ENCODE measurements at regions not wholly inside any gene's neighbourhood (a gene's known extent, or its start where the extent isn't known, plus 50 kb on each side); places are given as distances from the start of the nearest gene placed in this dataset.

DNA sequence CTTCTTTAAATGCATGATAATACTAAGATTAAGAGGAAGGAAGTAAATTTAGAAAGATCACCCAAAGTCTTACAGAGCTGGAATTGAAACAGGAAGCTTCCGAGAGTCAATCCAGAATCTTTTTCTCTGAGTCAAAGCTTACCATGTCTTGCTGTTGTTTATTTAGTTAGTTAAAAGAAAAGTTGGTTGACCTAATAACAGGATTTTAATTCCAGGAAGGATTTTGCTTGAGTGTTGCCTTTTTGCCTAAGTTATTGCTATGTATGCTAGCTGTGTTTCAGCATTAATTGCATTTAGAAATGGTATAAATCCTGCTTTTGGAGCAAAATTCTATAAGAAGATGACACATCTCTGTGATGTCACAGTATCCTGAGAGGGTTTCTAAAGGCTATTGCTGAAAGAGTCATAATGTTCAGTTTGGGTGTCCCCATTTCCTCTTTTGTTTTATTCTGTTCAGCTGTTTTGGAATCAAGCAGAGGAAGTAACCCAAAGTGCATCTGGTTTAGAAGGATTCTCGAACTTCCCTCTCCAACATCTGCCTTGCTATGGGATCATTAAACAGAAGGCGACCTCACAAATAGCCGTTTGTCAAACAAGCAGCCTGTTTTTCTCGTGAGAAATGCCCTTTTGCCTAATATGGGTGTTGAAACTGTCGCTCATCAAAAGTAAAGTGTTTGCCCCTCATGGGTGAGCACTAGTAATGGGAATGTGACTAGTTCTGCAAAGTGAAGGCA, 271.5 kb upstream of the MMADHC start:
- H3K4me2 ChIP-seq (ENCODE audit: insufficient read depth, low read length): no peak overlapping the region
- intact Hi-C loops (cut with micrococcal nuclease): no loop called here
- no TSS peak for BruUV-seq (replicated peaks)
- no peak overlapping the region for H3K27ac ChIP-seq (ENCODE audit: extremely low read depth, low read depth, low read length)
- ChIA-PET POLR2A (no interaction called here), CTCF (ENCODE audit: low intra/inter-chr PET ratio) (no interaction called here)
- H3K9me3 ChIP-seq (replicated peaks; ENCODE audit: control insufficient read depth, insufficient read depth, low read depth, low read length): no peaks in the 10 kb centered on the region; the same call in 1 of the 2 replicates
- H3K4me3 ChIP-seq: no peak overlapping the region
- WGBS (ENCODE audit: insufficient coverage, low coverage, missing lambda C conversion rate): 0% methylated on average over 6 of the region's 6 CpGs
- no peaks in the 10 kb centered on the region for H3K36me3 ChIP-seq (ENCODE audit: control insufficient read depth, insufficient read depth, low read length)
- in situ Hi-C loops (cut with MboI): no loop called here
- ATAC-seq: no peak
- no peak overlapping the region for H2AFZ ChIP-seq (ENCODE audit: low read depth, low read length)
- H3K9me1 ChIP-seq (ENCODE audit: control insufficient read depth, insufficient read depth, low read length): no peaks in the 10 kb centered on the region
- no peaks in the 10 kb centered on the region for H3K27me3 ChIP-seq (ENCODE audit: control insufficient read depth in 2 of 2, insufficient read depth in 2 of 2, low read length in 2 of 2)
- no peak for TF ChIP-seq SIX5 (IDR thresholded peaks at IDR 0.05; ENCODE audit: borderline replicate concordance in 1 of 2, insufficient read depth in 1 of 2, low read depth in 1 of 2, low read length in 2 of 2)
- TF ChIP-seq DMBX1 (CRISPR knock-in tag; IDR thresholded peaks at IDR 0.05; ENCODE audit: borderline replicate concordance): no peak
- TF ChIP-seq, protein P1, sequence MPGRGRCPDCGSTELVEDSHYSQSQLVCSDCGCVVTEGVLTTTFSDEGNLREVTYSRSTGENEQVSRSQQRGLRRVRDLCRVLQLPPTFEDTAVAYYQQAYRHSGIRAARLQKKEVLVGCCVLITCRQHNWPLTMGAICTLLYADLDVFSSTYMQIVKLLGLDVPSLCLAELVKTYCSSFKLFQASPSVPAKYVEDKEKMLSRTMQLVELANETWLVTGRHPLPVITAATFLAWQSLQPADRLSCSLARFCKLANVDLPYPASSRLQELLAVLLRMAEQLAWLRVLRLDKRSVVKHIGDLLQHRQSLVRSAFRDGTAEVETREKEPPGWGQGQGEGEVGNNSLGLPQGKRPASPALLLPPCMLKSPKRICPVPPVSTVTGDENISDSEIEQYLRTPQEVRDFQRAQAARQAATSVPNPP (IDR thresholded peaks at IDR 0.05; ENCODE audit: borderline replicate concordance, insufficient read depth, insufficient read length): no peak
- TF ChIP-seq RFX5 (IDR thresholded peaks at IDR 0.05; ENCODE audit: low read depth, low read length): no peak
- no peak for TF ChIP-seq L3MBTL2 (IDR thresholded peaks at IDR 0.05)
- no peak for TF ChIP-seq CC2D1A (IDR thresholded peaks at IDR 0.05)
- TF ChIP-seq HDGF (IDR thresholded peaks at IDR 0.05): no peak
- TF ChIP-seq, protein P2, sequence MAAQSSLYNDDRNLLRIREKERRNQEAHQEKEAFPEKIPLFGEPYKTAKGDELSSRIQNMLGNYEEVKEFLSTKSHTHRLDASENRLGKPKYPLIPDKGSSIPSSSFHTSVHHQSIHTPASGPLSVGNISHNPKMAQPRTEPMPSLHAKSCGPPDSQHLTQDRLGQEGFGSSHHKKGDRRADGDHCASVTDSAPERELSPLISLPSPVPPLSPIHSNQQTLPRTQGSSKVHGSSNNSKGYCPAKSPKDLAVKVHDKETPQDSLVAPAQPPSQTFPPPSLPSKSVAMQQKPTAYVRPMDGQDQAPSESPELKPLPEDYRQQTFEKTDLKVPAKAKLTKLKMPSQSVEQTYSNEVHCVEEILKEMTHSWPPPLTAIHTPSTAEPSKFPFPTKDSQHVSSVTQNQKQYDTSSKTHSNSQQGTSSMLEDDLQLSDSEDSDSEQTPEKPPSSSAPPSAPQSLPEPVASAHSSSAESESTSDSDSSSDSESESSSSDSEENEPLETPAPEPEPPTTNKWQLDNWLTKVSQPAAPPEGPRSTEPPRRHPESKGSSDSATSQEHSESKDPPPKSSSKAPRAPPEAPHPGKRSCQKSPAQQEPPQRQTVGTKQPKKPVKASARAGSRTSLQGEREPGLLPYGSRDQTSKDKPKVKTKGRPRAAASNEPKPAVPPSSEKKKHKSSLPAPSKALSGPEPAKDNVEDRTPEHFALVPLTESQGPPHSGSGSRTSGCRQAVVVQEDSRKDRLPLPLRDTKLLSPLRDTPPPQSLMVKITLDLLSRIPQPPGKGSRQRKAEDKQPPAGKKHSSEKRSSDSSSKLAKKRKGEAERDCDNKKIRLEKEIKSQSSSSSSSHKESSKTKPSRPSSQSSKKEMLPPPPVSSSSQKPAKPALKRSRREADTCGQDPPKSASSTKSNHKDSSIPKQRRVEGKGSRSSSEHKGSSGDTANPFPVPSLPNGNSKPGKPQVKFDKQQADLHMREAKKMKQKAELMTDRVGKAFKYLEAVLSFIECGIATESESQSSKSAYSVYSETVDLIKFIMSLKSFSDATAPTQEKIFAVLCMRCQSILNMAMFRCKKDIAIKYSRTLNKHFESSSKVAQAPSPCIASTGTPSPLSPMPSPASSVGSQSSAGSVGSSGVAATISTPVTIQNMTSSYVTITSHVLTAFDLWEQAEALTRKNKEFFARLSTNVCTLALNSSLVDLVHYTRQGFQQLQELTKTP (IDR thresholded peaks at IDR 0.05; ENCODE audit: low read depth in 1 of 2, partially characterized antibody in 2 of 2): no peak
- no peak for TF ChIP-seq ZNF766 (CRISPR knock-in tag; conservative IDR thresholded peaks at IDR 0.05)
- TF ChIP-seq, protein P3, sequence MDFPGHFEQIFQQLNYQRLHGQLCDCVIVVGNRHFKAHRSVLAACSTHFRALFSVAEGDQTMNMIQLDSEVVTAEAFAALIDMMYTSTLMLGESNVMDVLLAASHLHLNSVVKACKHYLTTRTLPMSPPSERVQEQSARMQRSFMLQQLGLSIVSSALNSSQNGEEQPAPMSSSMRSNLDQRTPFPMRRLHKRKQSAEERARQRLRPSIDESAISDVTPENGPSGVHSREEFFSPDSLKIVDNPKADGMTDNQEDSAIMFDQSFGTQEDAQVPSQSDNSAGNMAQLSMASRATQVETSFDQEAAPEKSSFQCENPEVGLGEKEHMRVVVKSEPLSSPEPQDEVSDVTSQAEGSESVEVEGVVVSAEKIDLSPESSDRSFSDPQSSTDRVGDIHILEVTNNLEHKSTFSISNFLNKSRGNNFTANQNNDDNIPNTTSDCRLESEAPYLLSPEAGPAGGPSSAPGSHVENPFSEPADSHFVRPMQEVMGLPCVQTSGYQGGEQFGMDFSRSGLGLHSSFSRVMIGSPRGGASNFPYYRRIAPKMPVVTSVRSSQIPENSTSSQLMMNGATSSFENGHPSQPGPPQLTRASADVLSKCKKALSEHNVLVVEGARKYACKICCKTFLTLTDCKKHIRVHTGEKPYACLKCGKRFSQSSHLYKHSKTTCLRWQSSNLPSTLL (IDR thresholded peaks at IDR 0.05): no peak
- TF ChIP-seq, protein P4, sequence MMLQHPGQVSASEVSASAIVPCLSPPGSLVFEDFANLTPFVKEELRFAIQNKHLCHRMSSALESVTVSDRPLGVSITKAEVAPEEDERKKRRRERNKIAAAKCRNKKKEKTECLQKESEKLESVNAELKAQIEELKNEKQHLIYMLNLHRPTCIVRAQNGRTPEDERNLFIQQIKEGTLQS (IDR thresholded peaks at IDR 0.05): no peak
- TF ChIP-seq, protein P4 (CRISPR knock-in tag; conservative IDR thresholded peaks at IDR 0.05): no peak
- no peak for DNase-seq (ENCODE audit: extremely low read depth in 1 of 4, low spot score in 3 of 4)
- no peaks in the 10 kb centered on the region for H3K4me1 ChIP-seq (replicated peaks in 1 of 2; ENCODE audit: control insufficient read depth in 2 of 2, insufficient read depth in 2 of 2, low read length in 2 of 2)
- H3K9ac ChIP-seq (ENCODE audit: insufficient read depth in 1 of 2, low read depth in 2 of 2, low read length in 2 of 2): no peak overlapping the region
- FAIRE-seq: no peak
- no peaks in the 10 kb centered on the region for H4K20me1 ChIP-seq (replicated peaks; ENCODE audit: control insufficient read depth, insufficient read depth, low read length)
- H3K79me2 ChIP-seq (ENCODE audit: control insufficient read depth, insufficient read depth, low read length): no peaks in the 10 kb centered on the region

All from K562 (cell line).